HG03354 (cell line): ENCODE measurements at regions not wholly inside any gene's neighbourhood (a gene's known extent, or its start where the extent isn't known, plus 50 kb on each side); places are given as distances from the start of the nearest gene placed in this dataset.

Experiments used
- ATAC-seq: cut with Tn5 transposase; IDR thresholded peaks from one replicate; pipeline ENCODE4 v1.9.1; 2021; ENCODE audit warnings: mild to moderate bottlenecking; ENCODE audit not compliant: unreplicated experiment, poor library complexity, severe bottlenecking

DNA sequence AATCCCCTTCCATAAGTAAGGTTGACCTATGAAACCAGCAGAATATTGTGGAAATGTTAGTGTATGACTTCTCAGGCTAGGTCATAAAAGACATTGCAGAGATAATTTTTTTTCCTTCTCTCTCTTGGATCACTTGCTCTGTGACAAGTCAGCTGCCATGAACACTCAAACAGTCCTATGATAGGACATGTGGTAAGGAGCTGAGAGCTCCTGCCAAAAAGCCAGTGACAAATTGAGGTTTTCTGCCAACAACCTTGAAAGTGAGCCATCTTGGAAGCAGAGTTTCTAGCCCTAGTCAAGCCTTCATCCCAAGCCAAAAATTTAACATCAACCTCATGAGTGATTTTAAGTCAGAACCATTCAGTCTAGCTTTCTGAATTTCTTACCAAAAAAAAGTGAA is 270.9 kb upstream of the NBEA start:
- no peak for ATAC-seq

DNA sequence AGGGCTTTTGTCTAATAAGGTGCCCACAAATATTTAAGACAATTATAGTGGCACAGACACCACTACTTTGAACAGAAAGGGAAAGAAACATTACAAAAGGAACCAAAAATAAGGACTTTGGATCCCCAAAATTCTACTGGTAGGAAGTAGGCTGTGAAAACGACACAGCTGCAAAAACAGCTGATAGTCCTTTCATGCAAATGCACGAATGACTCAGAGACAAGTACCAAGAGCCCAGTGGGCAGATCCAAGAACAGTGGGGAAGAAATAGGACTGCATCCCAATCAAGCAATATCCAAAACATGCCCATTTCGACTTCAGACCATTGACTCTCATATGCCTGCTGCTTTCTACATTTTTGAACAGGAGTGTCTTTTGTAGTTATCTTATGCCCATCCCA is 269.4 kb upstream of the NBEA start:
- no peak for ATAC-seq

GRCh38 chr13:34675626-34676025 is 266.4 kb upstream of the NBEA start:
- no peak for ATAC-seq

DNA sequence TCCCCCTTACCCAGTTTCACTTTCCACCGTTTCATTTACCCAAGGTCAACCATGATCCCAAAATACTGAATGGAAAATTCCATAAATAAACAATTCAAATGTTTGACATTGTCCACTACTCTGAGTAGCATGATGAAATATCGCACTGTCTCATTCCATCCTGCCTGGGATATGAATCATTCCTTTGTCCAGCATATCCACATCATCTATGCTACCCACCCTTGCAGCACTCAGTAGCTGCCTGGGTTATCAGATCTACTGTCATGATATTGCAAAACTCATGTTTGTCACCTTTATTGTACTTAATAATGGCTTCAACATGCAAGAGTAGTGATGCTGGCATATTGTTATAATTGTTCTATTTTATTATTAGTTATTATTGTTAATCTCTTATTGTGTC is 263.9 kb upstream of the NBEA start:
- no peak for ATAC-seq

DNA sequence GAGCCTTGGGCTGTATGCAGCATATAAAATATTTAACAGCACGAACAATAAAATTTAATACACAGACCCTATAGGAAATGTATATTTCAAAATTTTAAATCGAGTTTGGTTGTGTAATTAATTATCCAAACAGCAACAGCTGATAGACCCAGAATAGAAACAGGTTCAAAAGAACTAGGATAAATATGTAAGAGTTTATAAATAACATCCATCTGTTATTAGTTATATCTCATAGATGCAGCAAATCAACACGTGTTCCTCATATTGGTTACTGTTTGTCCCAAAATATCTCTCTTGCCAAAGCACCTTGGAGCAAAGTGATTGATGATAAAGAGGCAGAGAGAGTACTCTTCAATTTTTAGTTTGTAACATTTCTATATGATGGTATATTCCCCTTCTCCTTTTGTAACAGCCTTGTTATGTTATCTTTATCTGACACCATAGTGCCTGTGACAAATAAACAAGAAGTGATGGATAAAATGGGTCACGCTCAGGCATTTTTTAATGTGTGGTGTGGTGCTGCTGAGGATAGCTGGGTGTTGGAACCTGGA is 260.6 kb upstream of the NBEA start:
- no peak for ATAC-seq

GRCh38 chr13:34695063-34695462 is 247.0 kb upstream of the NBEA start:
- no peak for ATAC-seq

DNA sequence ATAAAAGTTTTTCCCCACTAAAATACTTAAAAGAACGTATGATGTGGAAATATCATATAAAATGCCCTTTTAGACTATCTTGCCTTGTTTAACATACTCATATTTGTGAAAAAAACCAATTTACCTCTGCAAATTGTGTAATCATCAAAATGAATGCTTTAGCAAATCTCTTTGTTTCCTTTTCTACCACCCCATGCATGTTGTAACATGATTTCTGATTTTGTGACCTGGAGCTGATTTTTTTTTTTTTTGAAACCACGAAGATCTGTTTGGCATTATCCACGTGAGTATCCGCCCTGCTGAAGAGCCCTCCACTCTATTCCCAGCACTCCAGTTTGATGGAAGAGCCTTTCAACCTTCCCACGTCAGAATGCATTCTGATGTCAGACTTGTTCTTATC is 245.8 kb upstream of the NBEA start:
- no peak for ATAC-seq

DNA sequence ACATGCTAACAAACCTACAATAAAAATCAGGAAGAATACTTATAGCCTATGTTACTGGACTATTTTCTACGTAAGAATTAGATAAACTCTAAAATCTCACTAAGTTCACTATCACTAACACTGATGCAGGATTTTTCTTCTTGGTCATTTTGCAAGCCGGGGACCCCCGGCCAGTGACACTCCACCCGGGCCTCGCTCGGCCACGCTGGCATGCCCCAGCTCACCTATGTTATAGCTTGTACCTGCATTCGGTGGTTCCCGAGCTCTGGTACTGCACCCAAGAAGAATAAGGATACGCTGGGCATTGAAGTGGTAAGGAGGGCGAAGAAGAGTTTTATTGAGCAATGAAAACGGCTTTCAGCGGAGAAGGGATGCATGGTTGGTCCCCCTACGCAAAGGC is 245.3 kb upstream of the NBEA start:
- ATAC-seq = no peak

GRCh38 chr13:34698945-34699344 is 243.1 kb upstream of the NBEA start:
- ATAC-seq = no peak

GRCh38 chr13:34700155-34700554 is 241.9 kb upstream of the NBEA start:
- no peak for ATAC-seq

GRCh38 chr13:34701919-34702318 is 240.2 kb upstream of the NBEA start:
- ATAC-seq = no peak

- no peak for ATAC-seq
Observed at GRCh38 chr13:34708566-34709313, 233.3 kb upstream of the NBEA start.

- no peak for ATAC-seq
Observed at GRCh38 chr13:34719060-34719875, 222.8 kb upstream of the NBEA start.

DNA sequence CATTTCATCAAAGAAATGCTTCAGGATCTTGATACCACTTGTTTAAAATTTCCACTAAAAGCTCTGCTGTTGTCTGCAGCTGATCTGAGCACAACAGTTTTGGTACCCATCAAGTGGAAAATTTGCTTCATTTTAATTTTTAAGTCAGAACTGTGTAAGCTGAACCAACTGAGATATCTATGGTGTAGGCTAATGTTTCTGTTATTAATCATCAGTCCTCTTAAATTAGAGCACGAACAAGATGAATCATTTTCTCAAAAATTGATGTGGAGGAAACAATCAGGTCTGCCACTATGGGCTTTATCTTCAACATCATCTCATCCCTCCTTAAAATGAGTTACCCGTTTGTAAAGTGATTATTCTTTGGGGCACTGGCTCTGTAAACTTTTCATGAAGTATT is 221.5 kb upstream of the NBEA start:
- no peak for ATAC-seq

- no peak for ATAC-seq
Observed at GRCh38 chr13:34721631-34722595, 220.2 kb upstream of the NBEA start.

DNA sequence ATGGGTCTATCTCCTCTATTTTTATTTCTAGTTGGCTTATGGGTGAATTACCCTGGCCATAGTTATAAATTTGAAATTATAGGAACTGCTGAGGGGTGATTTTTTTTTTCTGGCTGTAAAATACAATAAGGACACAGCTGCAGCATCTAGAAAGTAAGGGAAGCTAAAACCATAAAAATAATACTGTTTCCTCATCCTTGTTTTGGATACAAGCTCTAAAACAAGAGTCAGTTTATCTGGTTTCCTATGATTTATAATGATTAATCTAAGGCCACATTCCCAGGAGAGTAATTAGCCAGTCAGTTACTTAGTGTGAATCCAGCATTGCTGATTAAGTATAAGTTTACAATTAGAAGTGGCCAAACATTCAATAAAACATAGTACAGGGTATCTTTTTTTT is 219.1 kb upstream of the NBEA start:
- no peak for ATAC-seq

- ATAC-seq = no peak
Observed at GRCh38 chr13:34730961-34731360, 211.1 kb upstream of the NBEA start.

DNA sequence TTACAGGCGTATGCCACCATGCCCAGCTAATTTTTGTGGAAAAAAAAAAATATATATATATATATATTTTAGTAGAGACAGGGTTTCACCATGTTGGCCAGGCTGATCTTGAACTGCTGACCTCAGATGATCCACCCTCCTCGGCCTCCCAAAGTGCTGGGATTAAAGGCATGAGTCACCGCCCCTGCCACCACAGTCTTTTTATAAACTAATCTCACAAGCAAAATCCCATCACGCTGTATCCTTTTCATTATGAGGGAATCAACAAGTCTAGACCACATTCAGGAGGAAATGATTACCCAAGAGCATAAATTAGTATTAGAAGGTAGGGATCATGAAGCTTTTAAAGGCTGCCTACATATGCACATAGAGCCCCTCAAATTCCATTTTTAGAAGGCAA is 210.6 kb upstream of the NBEA start:
- ATAC-seq = no peak

DNA sequence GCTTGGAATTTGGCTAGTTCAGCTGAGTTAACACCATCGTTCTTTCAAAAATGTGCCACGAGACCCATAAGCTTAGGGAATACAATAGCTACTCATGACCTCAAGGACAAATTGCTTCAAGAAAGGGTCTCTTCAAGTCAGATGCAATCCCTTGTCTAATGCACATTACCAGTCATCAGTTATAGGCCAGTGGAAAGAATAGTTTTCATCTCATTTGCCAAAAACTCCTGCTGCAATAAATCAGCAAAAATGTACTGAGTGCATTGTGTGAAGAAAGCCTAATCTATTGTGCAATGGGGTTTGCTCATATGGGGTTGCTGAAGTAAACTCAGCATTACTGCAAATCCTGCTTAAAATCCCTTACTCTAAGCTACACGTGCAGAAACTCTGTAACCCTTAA is 208.3 kb upstream of the NBEA start:
- ATAC-seq = no peak

GRCh38 chr13:34734932-34735331 is 207.1 kb upstream of the NBEA start:
- no peak for ATAC-seq
